HG03045 (cell line): ENCODE measurements at regions not wholly inside any gene's neighbourhood (a gene's known extent, or its start where the extent isn't known, plus 50 kb on each side); places are given as distances from the start of the nearest gene placed in this dataset.

Source experiments
- ATAC-seq: cut with Tn5 transposase; IDR thresholded peaks from one replicate; pipeline ENCODE4 v1.9.1; 2021; ENCODE audit warnings: mild to moderate bottlenecking, moderate library complexity; ENCODE audit not compliant: unreplicated experiment

DNA sequence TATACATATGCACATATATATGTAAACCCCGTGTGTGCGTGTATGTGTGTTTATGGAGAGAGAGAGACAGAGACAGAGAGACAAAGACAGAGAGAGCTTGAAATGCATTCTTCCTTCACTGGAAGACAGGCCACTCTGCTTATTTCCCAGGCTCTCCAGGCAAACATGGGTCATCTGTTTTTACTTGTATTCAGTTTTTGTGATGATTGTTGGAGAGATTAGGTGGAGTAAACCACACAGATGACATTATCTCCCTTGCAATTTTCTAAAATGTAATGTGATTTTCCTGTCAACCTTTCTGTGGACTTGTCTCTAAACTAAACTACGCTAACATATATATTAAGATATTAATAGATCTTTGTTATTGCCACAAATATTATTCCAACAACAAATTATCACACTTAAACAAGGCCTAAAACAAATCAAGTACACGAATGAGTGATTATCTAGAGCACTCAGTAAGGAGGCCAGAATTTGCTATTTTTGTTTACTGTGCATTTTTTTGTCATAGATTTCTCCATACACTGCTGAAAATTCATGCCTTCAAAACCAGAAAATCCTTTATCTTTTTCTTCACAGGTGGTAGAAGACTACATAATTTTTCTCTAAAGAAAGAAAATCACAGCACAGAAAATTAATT is 251.8 kb upstream of the SLIT2 start:
- no peak for ATAC-seq

- no peak for ATAC-seq
These were observed 252.4 kb upstream of the SLIT2 start for GRCh38 chr4:19999276-19999675.

DNA sequence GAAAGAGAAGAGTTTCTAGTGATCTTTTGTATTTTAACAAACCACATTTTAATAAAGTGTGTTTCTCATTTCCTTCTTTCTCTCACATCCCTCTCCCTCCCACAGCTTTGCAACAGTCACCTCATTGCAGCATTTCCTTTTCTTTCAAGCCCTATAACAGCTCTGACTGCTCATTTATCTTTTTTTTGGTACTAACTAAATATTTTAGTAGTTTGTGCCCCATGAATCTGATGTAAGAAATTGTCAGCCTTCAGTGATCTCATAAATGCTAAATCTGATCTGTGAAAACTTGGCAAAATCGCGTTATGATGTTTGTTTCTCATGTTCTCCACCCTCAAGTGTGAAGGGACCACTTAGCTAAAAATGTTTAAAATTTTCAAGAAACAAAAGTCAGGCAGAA is 258.5 kb upstream of the SLIT2 start:
- ATAC-seq: no peak

- no peak for ATAC-seq
These were observed 259.1 kb upstream of the SLIT2 start for GRCh38 chr4:19992471-19993093.

DNA sequence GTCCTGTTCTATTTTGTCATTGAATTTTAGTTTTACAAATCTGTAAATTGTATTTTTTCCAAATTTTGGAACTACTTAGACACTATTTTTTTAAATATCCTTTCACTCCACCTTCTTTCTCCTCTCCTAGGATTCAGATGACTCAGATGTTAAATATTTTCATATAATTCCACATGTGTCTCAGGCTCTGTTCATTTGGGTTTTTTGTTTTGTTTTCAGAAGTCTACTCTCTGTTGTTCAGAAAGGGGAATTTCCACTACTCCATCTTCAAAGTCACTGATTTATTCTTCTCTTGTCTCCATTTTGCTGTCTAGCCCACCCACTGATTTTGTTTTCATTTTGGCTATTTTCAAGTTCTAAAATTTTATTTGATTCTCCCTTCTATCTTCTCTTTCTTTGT is 264.0 kb upstream of the SLIT2 start:
- no peak for ATAC-seq

- ATAC-seq: no peak
These were observed 268.6 kb upstream of the SLIT2 start for GRCh38 chr4:19983072-19983471.

GRCh38 chr4:19982556-19982955 is 269.1 kb upstream of the SLIT2 start:
- ATAC-seq: no peak

DNA sequence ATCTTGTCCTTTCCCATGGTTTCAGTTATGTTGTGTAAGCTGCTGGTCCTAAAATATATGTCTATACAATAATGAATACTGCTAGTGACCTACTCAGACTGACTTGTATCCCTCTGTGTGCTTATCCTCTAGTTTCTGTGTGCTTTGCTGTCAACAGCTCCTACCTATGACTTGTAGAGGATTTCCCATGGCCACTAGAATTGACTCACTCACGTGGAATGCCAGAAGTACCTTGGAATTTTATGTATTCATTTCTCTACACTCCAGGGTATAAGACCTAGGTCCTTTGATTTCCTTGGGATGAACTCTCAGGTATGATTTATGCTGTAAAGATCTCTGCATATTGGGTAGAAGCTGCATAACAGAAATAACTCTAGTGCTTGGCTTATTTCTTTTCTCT is 279.9 kb upstream of the SLIT2 start:
- ATAC-seq: no peak

DNA sequence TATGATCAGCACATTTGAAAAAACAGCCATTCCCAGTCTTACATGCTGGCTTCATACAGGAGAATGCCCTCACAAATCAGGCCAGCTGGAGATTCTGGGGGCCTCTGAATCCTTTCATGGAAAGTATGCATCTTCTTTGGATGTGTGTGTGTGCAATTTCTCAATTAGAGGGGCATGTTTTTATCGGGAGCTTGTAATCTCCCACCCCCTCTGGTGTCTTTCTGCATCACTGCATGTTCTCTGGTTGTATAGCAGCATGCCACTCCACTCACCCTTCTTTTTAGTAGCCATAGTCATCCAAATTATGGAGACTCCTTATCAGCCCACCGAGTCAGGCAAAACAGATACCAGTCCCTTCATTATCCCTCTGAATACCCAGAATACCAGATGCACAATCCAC is 282.2 kb upstream of the SLIT2 start:
- no peak for ATAC-seq

DNA sequence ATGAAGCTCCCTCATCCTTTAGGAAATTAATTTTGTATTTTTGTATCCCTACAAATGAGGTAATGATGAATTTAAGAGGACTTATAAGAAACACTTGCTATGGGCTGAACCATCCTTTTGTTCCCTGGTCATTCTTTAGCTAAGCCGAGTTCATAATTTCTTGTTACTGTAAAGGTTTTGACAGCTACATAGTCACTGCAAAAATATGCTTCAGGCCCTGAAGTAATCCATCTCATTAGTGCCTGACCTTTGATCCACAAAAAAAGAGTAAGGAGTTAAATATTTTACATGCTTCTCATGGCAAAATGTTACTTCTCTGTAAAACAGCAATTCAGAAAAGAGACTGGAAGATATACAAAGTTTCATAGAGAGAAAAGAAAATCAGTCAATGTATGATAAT is 290.6 kb upstream of the SLIT2 start:
- no peak for ATAC-seq

DNA sequence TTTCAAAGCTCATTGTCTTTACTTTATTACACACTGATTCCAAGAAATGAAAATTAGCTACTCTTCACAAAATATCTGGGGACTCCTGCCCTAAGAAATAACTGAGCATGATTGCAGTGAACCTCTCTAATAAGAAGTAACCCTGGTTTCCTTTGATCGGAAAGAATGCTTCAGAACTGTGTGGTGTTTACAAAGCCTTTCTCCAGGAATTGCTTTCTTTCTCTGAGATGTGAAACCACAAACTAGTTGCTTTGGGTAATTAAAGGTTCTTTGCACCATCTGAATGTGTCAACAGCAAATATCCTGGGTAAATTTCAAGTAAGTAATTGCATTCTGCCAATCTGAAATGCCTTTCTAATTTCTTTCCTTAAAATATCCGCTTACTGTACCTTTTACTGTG is 292.9 kb upstream of the SLIT2 start:
- ATAC-seq: no peak

- ATAC-seq: no peak
These were observed 304.4 kb upstream of the SLIT2 start for GRCh38 chr4:19947349-19947748.

- no peak for ATAC-seq
These were observed 305.7 kb upstream of the SLIT2 start for GRCh38 chr4:19945979-19946380.

GRCh38 chr4:19945501-19945900 is 306.2 kb upstream of the SLIT2 start:
- ATAC-seq: no peak

DNA sequence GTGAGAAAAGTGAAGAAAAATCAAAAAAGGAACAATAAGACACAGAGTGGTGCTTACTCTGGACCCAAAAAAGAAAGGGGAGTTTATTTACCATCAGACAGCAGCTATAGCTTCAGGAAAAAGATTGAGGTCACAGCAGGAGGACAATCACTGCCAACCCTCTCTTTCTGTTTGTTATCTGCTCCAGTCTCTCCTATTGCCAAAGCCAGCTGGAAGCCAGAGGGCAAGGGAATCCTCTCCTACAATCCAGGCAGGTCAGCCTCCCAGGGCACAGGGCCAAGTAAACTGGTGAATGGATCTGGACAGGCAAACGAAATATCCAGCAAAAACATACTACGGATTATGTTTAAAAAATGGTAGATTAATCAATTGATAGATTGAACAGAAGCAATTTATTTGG is 306.9 kb upstream of the SLIT2 start:
- no peak for ATAC-seq

DNA sequence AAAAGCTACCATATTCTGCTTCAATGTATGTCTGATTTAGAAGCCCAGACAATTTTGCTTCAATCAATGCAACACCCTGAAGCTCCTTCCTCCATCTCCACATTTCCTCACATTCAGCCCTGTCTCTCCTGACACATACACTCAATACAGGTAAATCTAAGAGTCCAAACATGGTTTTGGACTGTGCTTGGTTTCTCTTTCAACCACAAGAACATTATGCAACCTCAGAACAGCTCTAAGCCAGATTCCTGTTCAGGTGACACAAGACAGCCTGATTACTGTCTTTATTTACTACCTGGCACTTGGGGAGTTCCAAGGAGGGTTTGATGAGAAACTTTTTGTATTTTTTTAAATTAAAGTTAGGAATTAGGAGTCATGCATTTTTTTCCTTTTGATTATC is 307.5 kb upstream of the SLIT2 start:
- no peak for ATAC-seq

GRCh38 chr4:19941434-19941833 is 310.3 kb upstream of the SLIT2 start:
- no peak for ATAC-seq

- no peak for ATAC-seq
These were observed 310.8 kb upstream of the SLIT2 start for GRCh38 chr4:19940861-19941260.

DNA sequence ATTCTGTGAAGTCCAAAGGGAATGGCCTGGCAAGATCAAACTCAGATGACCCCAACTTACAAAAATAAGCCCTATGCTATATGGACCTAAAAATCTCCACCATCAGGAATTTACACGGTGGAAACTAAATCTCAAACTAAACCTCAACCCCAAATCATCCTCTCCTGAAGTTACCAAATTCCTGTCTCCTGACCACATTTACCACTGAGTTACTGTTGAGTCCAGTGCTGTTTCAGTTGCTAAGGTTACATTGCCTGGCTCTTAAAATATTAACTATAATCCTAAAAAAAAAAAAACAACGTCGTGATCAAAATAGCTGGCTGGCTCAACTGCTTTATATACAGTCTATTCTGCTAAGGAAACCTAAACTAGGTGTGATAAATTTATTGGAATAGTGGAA is 315.2 kb upstream of the SLIT2 start:
- no peak for ATAC-seq

- ATAC-seq: no peak
These were observed 321.0 kb upstream of the SLIT2 start for GRCh38 chr4:19930742-19931141.

DNA sequence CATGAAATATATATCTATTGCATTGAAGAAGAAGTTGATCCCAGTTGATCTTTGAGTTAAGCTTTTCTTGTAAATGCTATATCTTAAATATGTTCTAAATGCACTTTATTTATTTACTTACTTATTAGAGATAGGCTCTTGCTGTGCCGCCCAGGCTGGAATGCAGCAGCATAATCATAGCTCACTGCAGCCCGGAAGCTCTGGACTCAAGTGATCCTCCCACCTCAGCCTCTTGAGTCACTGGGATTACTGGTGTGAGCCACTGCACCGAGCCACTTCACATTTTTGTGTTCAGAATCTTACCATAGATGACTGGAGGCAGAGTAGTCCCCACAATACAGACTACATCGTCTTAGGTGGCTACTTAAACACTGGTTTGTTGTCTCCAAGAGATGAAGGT is 324.3 kb upstream of the SLIT2 start:
- no peak for ATAC-seq

GRCh38 chr4:19925516-19925915 is 326.2 kb upstream of the SLIT2 start:
- no peak for ATAC-seq

GRCh38 chr4:19924761-19925160 is 326.9 kb upstream of the SLIT2 start:
- ATAC-seq: no peak
